MM.1S (cell line): ENCODE measurements at regions not wholly inside any gene's neighbourhood (a gene's known extent, or its start where the extent isn't known, plus 50 kb on each side); places are given as distances from the start of the nearest gene placed in this dataset.

ENCODE experiments used
- DNase-seq: peaks from one replicate; pipeline ENCODE4 v3.0.0-alpha.2; 2015
- H2AFZ ChIP-seq: fragments of 300-600 bp; sonication (generic); 2 replicates; pipeline ENCODE4 v1.6.0; 2016; ENCODE audit warnings: antibody characterized with exemption, low read length
- H3F3A ChIP-seq: fragments of 300-600 bp; sonication (generic); 2 replicates; pipeline ENCODE4 v1.6.1; 2016; ENCODE audit warnings: mild to moderate bottlenecking, antibody characterized with exemption, low read length, moderate library complexity, mixed read lengths; ENCODE audit not compliant: insufficient read depth
- H3K27ac ChIP-seq: fragments of 300-600 bp; sonication (generic); 2 replicates; pipeline ENCODE4 v1.5.1; 2016; ENCODE audit warnings: mild to moderate bottlenecking, low read length
- H3K27me3 ChIP-seq: fragments of 300-600 bp; sonication (generic); replicated peaks from 2 replicates; pipeline ENCODE4 v1.6.0; 2016; ENCODE audit warnings: low read length; ENCODE audit not compliant: insufficient read depth
- H3K36me3 ChIP-seq: fragments of 300-600 bp; sonication (generic); replicated peaks from 2 replicates; pipeline ENCODE4 v1.6.1; 2016; ENCODE audit warnings: mild to moderate bottlenecking, low read length, mixed read lengths; ENCODE audit not compliant: insufficient read depth
- H3K4me1 ChIP-seq: fragments of 300-600 bp; sonication (generic); 2 replicates; pipeline ENCODE4 v1.6.1; 2016; ENCODE audit warnings: low read length, mixed read lengths
- H3K4me2 ChIP-seq: fragments of 300-600 bp; sonication (generic); 2 replicates; pipeline ENCODE4 v1.6.0; 2016; ENCODE audit warnings: low read depth, low read length
- H3K4me3 ChIP-seq: fragments of 300-600 bp; sonication (generic); 2 replicates; pipeline ENCODE4 v1.5.1; 2016; ENCODE audit warnings: low read length, mixed read lengths
- H3K79me2 ChIP-seq: fragments of 300-600 bp; sonication (generic); 2 replicates; pipeline ENCODE4 v1.6.1; 2016; ENCODE audit warnings: mixed run types, low read length, mixed read lengths
- H3K9ac ChIP-seq: fragments of 300-600 bp; sonication (generic); 2 replicates; pipeline ENCODE4 v1.6.1; 2016; ENCODE audit warnings: low read length, mixed read lengths
- H3K9me2 ChIP-seq: fragments of 300-600 bp; sonication (generic); replicated peaks from 2 replicates; pipeline ENCODE4 v1.6.1; 2016; ENCODE audit warnings: mild to moderate bottlenecking, low read length, mixed read lengths; ENCODE audit not compliant: insufficient read depth
- H3K9me3 ChIP-seq: fragments of 300-600 bp; sonication (generic); replicated peaks from 2 replicates; pipeline ENCODE4 v1.6.1; 2016; ENCODE audit warnings: mild to moderate bottlenecking, low read length, mixed read lengths; ENCODE audit not compliant: insufficient read depth
- H4K20me1 ChIP-seq: fragments of 300-600 bp; sonication (generic); 2 replicates; pipeline ENCODE4 v1.6.1; 2016; ENCODE audit warnings: mild to moderate bottlenecking, low read length, moderate library complexity, mixed read lengths; ENCODE audit not compliant: insufficient read depth
- CTCF ChIP-seq: fragments of 300-600 bp; sonication (generic); IDR thresholded peaks from 2 replicates; pipeline ENCODE4 v1.5.1; 2016; ENCODE audit warnings: antibody characterized with exemption, low read length, mixed read lengths
- EZH2 ChIP-seq: fragments of 300-600 bp; sonication (generic); optimal IDR thresholded peaks from 2 replicates; pipeline ENCODE3; 2017; ENCODE audit warnings: low read depth, mild to moderate bottlenecking, antibody characterized with exemption, low read length, mixed read lengths
- EZH2phosphoT487 ChIP-seq: fragments of 300-600 bp; sonication (generic); IDR thresholded peaks from 2 replicates; pipeline ENCODE4 v1.6.1; 2018; ENCODE audit warnings: antibody characterized with exemption, low read length

- no peak overlapping the region for H3K4me2 ChIP-seq
- H3F3A ChIP-seq = no peaks in the 10 kb centered on the region
- no peak overlapping the region for H3K9ac ChIP-seq
- H3K27ac ChIP-seq = no peak overlapping the region
- TF ChIP-seq CTCF (no peak), EZH2phosphoT487 (no peak), EZH2 (no peak)
- no peaks in the 10 kb centered on the region for H3K9me3 ChIP-seq
- H2AFZ ChIP-seq = no peak overlapping the region
- no peaks in the 10 kb centered on the region for H3K4me1 ChIP-seq
- no peaks in the 10 kb centered on the region for H3K9me2 ChIP-seq
- H4K20me1 ChIP-seq = no peaks in the 10 kb centered on the region
- DNase-seq = no peak
- H3K4me3 ChIP-seq = no peak overlapping the region
- H3K36me3 ChIP-seq = no peaks in the 10 kb centered on the region
- no peaks in the 10 kb centered on the region for H3K27me3 ChIP-seq
- no peaks in the 10 kb centered on the region for H3K79me2 ChIP-seq
These were observed 271.9 kb downstream of the MTERF1 start for GRCh38 chr7:91608606-91609005.

- DNase-seq = no peak
- no peaks in the 10 kb centered on the region for H3K9me2 ChIP-seq
- no peak overlapping the region for H3K27ac ChIP-seq
- no peak overlapping the region for H2AFZ ChIP-seq
- H3K9me3 ChIP-seq = no peaks in the 10 kb centered on the region
- no peak for TF ChIP-seq EZH2phosphoT487
- TF ChIP-seq CTCF = no peak
- TF ChIP-seq EZH2 = no peak
- H3K36me3 ChIP-seq = no peaks in the 10 kb centered on the region
- H3K4me1 ChIP-seq = no peaks in the 10 kb centered on the region
- no peak overlapping the region for H3K4me3 ChIP-seq
- no peaks in the 10 kb centered on the region for H3F3A ChIP-seq
- H3K79me2 ChIP-seq = no peaks in the 10 kb centered on the region
- no peak overlapping the region for H3K9ac ChIP-seq
- no peak overlapping the region for H3K4me2 ChIP-seq
- H4K20me1 ChIP-seq = no peaks in the 10 kb centered on the region
- no peaks in the 10 kb centered on the region for H3K27me3 ChIP-seq
These were observed 271.0 kb downstream of the MTERF1 start for GRCh38 chr7:91609525-91609924.

GRCh38 chr7:91614431-91614830 lies 266.1 kb downstream of the MTERF1 start:
- DNase-seq = no peak
- Histone ChIP-seq H3K9me3 (no peaks in the 10 kb centered on the region), H2AFZ (no peak overlapping the region), H3K79me2 (no peaks in the 10 kb centered on the region), H3K27ac (no peak overlapping the region), H3K4me2 (no peak overlapping the region), H3K4me1 (no peaks in the 10 kb centered on the region), H3F3A (no peaks in the 10 kb centered on the region), H4K20me1 (no peaks in the 10 kb centered on the region), H3K4me3 (no peak overlapping the region), H3K27me3 (no peaks in the 10 kb centered on the region), H3K9ac (no peak overlapping the region), H3K36me3 (no peaks in the 10 kb centered on the region), H3K9me2 (no peaks in the 10 kb centered on the region)
- no peak for TF ChIP-seq EZH2phosphoT487
- no peak for TF ChIP-seq EZH2
- TF ChIP-seq CTCF = no peak
